K562 (cell line): ENCODE measurements at regions not wholly inside any gene's neighbourhood (a gene's known extent, or its start where the extent isn't known, plus 50 kb on each side); places are given as distances from the start of the nearest gene placed in this dataset.

ENCODE experiments used
- ATAC-seq: fragments of 200-7000 bp; cut with Tn5 transposase; 3 replicates; pipeline ENCODE4 v1.9.1; 2020; ENCODE audit warnings: moderate library complexity
- BruUV-seq: library from RNA; stranded (reverse); fragments of 400-500 nt; replicated peaks from 2 replicates; lab custom pipeline; 2021; lab: Mats Ljungman, UMichigan
- CTCF ChIA-PET: fragments of 300-600 bp; formaldehyde crosslinking; extraction: SDS; loops from one replicate; lab custom pipeline; 2021; ENCODE audit warnings: low intra/inter-chr PET ratio; lab: Yijun Ruan, JAX
- POLR2A ChIA-PET: fragments of 300-600, 350-650 bp; sonication (Branson Sonifier 250); formaldehyde crosslinking; extraction: SDS; loops from one replicate; lab custom pipeline; 2021; ENCODE audit warnings: antibody characterized with exemption, inconsistent platforms; lab: Yijun Ruan, JAX
- DNase-seq, 4 experiments: peaks; one replicate each; pipeline versions ENCODE4 v3.0.0 to v3.0.0-alpha.2; 2011 to 2018; ENCODE audit warnings: low spot score in 3 of 4, mixed read lengths in 3 of 4; ENCODE audit errors: extremely low read depth in 1 of 4
- FAIRE-seq: peaks from 2 replicates; lab custom pipeline; 2011; peaks lifted over from hg19 to GRCh38; lab: Jason Lieb, UNC
- H2AFZ ChIP-seq: 2 replicates; pipeline ENCODE4 v1.6.0; 2011; ENCODE audit warnings: low read depth, low read length, control low read depth, inconsistent platforms
- H3K27ac ChIP-seq: fragments of 200-600 bp; 3 replicates; pipeline ENCODE4 v1.8.0; 2011; ENCODE audit warnings: low read depth, mild to moderate bottlenecking, control low read depth, inconsistent platforms, low read length, moderate library complexity, mixed read lengths; ENCODE audit errors: extremely low read depth
- H3K27me3 ChIP-seq, 2 experiments: fragments of 300-600 bp in 1 of 2; 2 replicates in 1 of 2; 3 replicates in 1 of 2; pipeline versions ENCODE4 v1.6.0 to v1.8.0; 2011; ENCODE audit warnings: inconsistent platforms in 2 of 2, low read length in 2 of 2, mild to moderate bottlenecking in 1 of 2, mixed read lengths in 1 of 2, moderate library complexity in 1 of 2; ENCODE audit not compliant: control insufficient read depth in 2 of 2, insufficient read depth in 2 of 2
- H3K36me3 ChIP-seq: fragments of 300-600 bp; 3 replicates; pipeline ENCODE4 v1.8.0; 2011; ENCODE audit warnings: mild to moderate bottlenecking, low read length, inconsistent platforms; ENCODE audit not compliant: control insufficient read depth, insufficient read depth
- H3K4me1 ChIP-seq, 2 experiments: fragments of 200-600 bp in 1 of 2; replicated peaks in 1 of 2; 2 replicates in 1 of 2; 3 replicates in 1 of 2; pipeline versions ENCODE4 v1.5.1 to v1.8.0; 2011; ENCODE audit warnings: inconsistent platforms in 2 of 2, low read length in 2 of 2, mild to moderate bottlenecking in 1 of 2, mixed read lengths in 1 of 2, moderate library complexity in 1 of 2; ENCODE audit not compliant: control insufficient read depth in 2 of 2, insufficient read depth in 2 of 2
- H3K4me2 ChIP-seq: 2 replicates; pipeline ENCODE4 v1.6.1; 2011; ENCODE audit warnings: low read length, control low read depth, inconsistent platforms, mixed read lengths; ENCODE audit not compliant: insufficient read depth
- H3K4me3 ChIP-seq: fragments of 200-600 bp; sonication (generic), shearing (Covaris generic); 2 replicates; pipeline ENCODE4 v1.5.1; 2016; ENCODE audit warnings: control low read depth, inconsistent platforms
- H3K79me2 ChIP-seq: fragments of 200-600 bp; 3 replicates; pipeline ENCODE4 v1.8.0; 2011; ENCODE audit warnings: low read length, inconsistent platforms; ENCODE audit not compliant: control insufficient read depth, insufficient read depth
- H3K9ac ChIP-seq, 2 experiments: 2 replicates each; pipeline versions ENCODE4 v1.6.0 to v1.6.1; 2011; ENCODE audit warnings: low read depth in 2 of 2, low read length in 2 of 2, control low read depth in 1 of 2, inconsistent platforms in 1 of 2, mild to moderate bottlenecking in 1 of 2, mixed read lengths in 1 of 2; ENCODE audit not compliant: insufficient read depth in 1 of 2
- H3K9me1 ChIP-seq: one replicate; pipeline ENCODE4 v1.6.0; 2011; ENCODE audit warnings: inconsistent platforms, mild to moderate bottlenecking, low read length, moderate library complexity; ENCODE audit not compliant: control insufficient read depth, insufficient read depth
- H3K9me3 ChIP-seq: replicated peaks from 2 replicates; pipeline ENCODE4 v1.5.1; 2011; ENCODE audit warnings: low read depth, low read length, inconsistent platforms; ENCODE audit not compliant: control insufficient read depth, insufficient read depth
- H4K20me1 ChIP-seq: replicated peaks from 2 replicates; pipeline ENCODE4 v1.6.1; 2011; ENCODE audit warnings: low read length, inconsistent platforms, mixed read lengths; ENCODE audit not compliant: control insufficient read depth, insufficient read depth
- CAMTA2 ChIP-seq: fragments of 250-450 bp; sonication (Bioruptor Pico); conservative IDR thresholded peaks from 2 replicates; pipeline ENCODE4 v1.5.1; 2022
- CCNT2 ChIP-seq: IDR thresholded peaks from 2 replicates; pipeline ENCODE4 v1.6.1; 2011; ENCODE audit warnings: borderline replicate concordance, low read depth, mild to moderate bottlenecking, moderate library complexity, mixed read lengths, low read length; ENCODE audit not compliant: insufficient read length; ENCODE audit errors: extremely low read depth
- COPS2 ChIP-seq: fragments of 450-650 bp; conservative IDR thresholded peaks from 2 replicates; pipeline ENCODE4 v1.6.1; 2016; ENCODE audit warnings: mild to moderate bottlenecking, moderate library complexity
- HNRNPUL1 ChIP-seq: fragments of 200-400 bp; formaldehyde crosslinking; IDR thresholded peaks from 2 replicates; pipeline ENCODE4 v1.6.1; 2017; ENCODE audit warnings: low read length
- MAX ChIP-seq: sonication (generic); formaldehyde crosslinking; IDR thresholded peaks from 2 replicates; pipeline ENCODE4 v1.9.0; 2022; ENCODE audit warnings: mild to moderate bottlenecking, missing genetic modification reagents
- NR2C2 ChIP-seq, 2 experiments: fragments of 200-800 bp in 1 of 2; sonication (Bioruptor generic) in 1 of 2; sonication (generic) in 1 of 2; formaldehyde crosslinking in 1 of 2; IDR thresholded peaks; 2 replicates each; pipeline versions ENCODE4 v1.6.1 to v1.8.0; 2016 to 2022; ENCODE audit warnings: mild to moderate bottlenecking in 1 of 2, missing compliant biosample characterization in 1 of 2, missing genetic modification characterization in 1 of 2, missing genetic modification reagents in 1 of 2
- RFX1 ChIP-seq: fragments of 450-650 bp; IDR thresholded peaks from 2 replicates; pipeline ENCODE4 v1.6.1; 2016; ENCODE audit warnings: mild to moderate bottlenecking, moderate library complexity
- SP2 ChIP-seq: IDR thresholded peaks from 2 replicates; pipeline ENCODE4 v1.6.1; 2011; ENCODE audit warnings: mild to moderate bottlenecking, low read depth, low read length, moderate library complexity; ENCODE audit not compliant: poor library complexity, severe bottlenecking; ENCODE audit errors: extremely low read depth
- THAP7 ChIP-seq: fragments of 250-450 bp; sonication (Bioruptor Pico); IDR thresholded peaks from 2 replicates; pipeline ENCODE4 v1.5.0; 2021
- ZNF143 ChIP-seq: sonication (generic); formaldehyde crosslinking; IDR thresholded peaks from 2 replicates; pipeline ENCODE4 v1.9.0; 2022; ENCODE audit warnings: mild to moderate bottlenecking, missing genetic modification reagents
- WGBS: fragments of 100-300 bp; shearing (Covaris generic); methylation state at CpG from one replicate; pipeline ENCODE4 v1.1.6; 2016; ENCODE audit warnings: low coverage, mixed read lengths; ENCODE audit not compliant: insufficient coverage; ENCODE audit errors: missing lambda C conversion rate; 5-methylcytosine and 5-hydroxymethylcytosine counted together
- in situ Hi-C: fragments of 300-500 bp; cut with MboI; formaldehyde crosslinking; loops from 4 replicates; pipeline ENCODE4 v1.15.0; 2018; ENCODE audit warnings: inconsistent platforms, mixed read lengths
- intact Hi-C: fragments of 100-400 bp; cut with micrococcal nuclease; formaldehyde crosslinking; loops from 2 replicates; pipeline ENCODE4 v1.14.2; 2022
- TF ChIP-seq, protein P1 (sequence below): fragments of 450-650 bp; IDR thresholded peaks from 2 replicates; pipeline ENCODE4 v1.6.1; 2016; ENCODE audit warnings: low read depth
- TF ChIP-seq, protein P2 (sequence below): fragments of 450-650 bp; formaldehyde crosslinking; IDR thresholded peaks from 2 replicates; pipeline ENCODE4 v1.4.0; 2022; ENCODE audit warnings: missing genetic modification characterization

DNA sequence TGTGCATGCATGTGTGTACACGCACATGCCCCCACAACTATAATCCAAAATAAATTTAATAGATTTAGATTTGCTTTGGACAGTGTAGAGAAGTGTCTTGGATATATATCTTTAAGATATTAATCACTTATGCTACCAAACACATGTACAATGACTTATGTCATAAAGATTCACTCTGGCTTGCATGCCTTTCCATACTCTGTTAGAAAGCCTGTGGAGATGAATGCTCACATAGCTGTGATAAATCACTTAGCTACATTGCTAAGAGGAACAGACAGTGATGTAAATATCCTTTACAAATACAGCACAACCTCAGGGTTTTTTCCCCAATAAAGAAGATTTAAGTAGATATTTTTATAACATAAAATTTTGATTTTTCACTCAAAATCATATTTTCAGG, 2484.8 kb upstream of the PCDH20 start:
- no peak overlapping the region for H3K4me2 ChIP-seq
- H4K20me1 ChIP-seq = no peaks in the 10 kb centered on the region
- H3K4me3 ChIP-seq = no peak overlapping the region
- H3K36me3 ChIP-seq = no peaks in the 10 kb centered on the region
- in situ Hi-C loops = no loop called here
- no peak overlapping the region for H3K27ac ChIP-seq
- H3K4me1 ChIP-seq = no peaks in the 10 kb centered on the region
- WGBS = 0% methylated on average over 1 of the region's 1 CpG
- ATAC-seq (no peak), DNase-seq (no peak), FAIRE-seq (no peak)
- H3K9me3 ChIP-seq = no peaks in the 10 kb centered on the region
- POLR2A ChIA-PET = no interaction called here
- no peak overlapping the region for H2AFZ ChIP-seq
- CTCF ChIA-PET = no interaction called here
- H3K27me3 ChIP-seq = no peaks in the 10 kb centered on the region
- intact Hi-C loops = no loop called here
- H3K9ac ChIP-seq = no peak overlapping the region
- no peaks in the 10 kb centered on the region for H3K79me2 ChIP-seq
- BruUV-seq = no TSS peak
- H3K9me1 ChIP-seq = no peaks in the 10 kb centered on the region
- TF ChIP-seq SP2 (no peak), HNRNPUL1 (no peak), ZNF143 (CRISPR knock-in tag) (no peak), RFX1 (no peak), NR2C2 (CRISPR knock-in tag; IDR thresholded peaks at IDR 0.05) (no peak), NR2C2 (tag; IDR thresholded peaks at IDR 0.05) (no peak), CAMTA2 (CRISPR knock-in tag) (no peak), CCNT2 (no peak), COPS2 (no peak), MAX (CRISPR knock-in tag) (no peak), THAP7 (CRISPR knock-in tag) (no peak)
- TF ChIP-seq, protein P1, sequence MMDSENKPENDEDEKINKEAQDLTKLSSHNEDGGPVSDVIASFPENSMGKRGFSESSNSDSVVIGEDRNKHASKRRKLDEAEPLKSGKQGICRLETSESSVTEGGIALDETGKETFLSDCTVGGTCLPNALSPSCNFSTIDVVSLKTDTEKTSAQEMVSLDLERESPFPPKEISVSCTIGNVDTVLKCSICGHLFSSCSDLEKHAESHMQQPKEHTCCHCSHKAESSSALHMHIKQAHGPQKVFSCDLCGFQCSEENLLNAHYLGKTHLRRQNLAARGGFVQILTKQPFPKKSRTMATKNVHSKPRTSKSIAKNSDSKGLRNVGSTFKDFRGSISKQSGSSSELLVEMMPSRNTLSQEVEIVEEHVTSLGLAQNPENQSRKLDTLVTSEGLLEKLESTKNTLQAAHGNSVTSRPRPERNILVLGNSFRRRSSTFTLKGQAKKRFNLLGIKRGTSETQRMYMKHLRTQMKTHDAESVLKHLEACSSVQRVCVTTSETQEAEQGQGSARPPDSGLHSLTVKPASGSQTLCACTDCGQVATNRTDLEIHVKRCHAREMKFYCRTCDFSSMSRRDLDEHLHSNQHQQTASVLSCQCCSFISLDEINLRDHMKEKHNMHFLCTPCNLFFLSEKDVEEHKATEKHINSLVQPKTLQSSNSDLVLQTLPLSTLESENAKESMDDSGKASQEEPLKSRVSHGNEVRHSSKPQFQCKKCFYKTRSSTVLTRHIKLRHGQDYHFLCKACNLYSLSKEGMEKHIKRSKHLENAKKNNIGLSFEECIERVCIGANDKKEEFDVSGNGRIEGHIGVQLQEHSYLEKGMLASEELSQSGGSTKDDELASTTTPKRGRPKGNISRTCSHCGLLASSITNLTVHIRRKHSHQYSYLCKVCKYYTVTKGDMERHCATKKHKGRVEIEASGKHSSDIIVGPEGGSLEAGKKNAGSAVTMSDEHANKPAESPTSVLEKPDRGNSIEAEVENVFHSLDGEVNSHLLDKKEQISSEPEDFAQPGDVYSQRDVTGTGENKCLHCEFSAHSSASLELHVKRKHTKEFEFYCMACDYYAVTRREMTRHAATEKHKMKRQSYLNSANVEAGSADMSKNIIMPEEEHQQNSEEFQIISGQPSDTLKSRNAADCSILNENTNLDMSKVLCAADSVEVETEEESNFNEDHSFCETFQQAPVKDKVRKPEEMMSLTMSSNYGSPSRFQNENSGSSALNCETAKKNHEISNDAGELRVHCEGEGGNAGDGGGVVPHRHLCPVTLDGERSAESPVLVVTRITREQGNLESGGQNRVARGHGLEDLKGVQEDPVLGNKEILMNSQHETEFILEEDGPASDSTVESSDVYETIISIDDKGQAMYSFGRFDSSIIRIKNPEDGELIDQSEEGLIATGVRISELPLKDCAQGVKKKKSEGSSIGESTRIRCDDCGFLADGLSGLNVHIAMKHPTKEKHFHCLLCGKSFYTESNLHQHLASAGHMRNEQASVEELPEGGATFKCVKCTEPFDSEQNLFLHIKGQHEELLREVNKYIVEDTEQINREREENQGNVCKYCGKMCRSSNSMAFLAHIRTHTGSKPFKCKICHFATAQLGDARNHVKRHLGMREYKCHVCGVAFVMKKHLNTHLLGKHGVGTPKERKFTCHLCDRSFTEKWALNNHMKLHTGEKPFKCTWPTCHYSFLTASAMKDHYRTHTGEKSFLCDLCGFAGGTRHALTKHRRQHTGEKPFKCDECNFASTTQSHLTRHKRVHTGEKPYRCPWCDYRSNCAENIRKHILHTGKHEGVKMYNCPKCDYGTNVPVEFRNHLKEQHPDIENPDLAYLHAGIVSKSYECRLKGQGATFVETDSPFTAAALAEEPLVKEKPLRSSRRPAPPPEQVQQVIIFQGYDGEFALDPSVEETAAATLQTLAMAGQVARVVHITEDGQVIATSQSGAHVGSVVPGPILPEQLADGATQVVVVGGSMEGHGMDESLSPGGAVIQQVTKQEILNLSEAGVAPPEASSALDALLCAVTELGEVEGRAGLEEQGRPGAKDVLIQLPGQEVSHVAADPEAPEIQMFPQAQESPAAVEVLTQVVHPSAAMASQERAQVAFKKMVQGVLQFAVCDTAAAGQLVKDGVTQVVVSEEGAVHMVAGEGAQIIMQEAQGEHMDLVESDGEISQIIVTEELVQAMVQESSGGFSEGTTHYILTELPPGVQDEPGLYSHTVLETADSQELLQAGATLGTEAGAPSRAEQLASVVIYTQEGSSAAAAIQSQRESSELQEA = no peak
- TF ChIP-seq, protein P2, sequence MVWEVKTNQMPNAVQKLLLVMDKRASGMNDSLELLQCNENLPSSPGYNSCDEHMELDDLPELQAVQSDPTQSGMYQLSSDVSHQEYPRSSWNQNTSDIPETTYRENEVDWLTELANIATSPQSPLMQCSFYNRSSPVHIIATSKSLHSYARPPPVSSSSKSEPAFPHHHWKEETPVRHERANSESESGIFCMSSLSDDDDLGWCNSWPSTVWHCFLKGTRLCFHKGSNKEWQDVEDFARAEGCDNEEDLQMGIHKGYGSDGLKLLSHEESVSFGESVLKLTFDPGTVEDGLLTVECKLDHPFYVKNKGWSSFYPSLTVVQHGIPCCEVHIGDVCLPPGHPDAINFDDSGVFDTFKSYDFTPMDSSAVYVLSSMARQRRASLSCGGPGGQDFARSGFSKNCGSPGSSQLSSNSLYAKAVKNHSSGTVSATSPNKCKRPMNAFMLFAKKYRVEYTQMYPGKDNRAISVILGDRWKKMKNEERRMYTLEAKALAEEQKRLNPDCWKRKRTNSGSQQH (CRISPR knock-in tag) = no peak
